ENCODE measurements at regions not wholly inside any gene's neighbourhood (a gene's known extent, or its start where the extent isn't known, plus 50 kb on each side); places are given as distances from the start of the nearest gene placed in this dataset.
"Not testable (repeated sequence)": the region's sequence is repeated elsewhere in the genome, so short reads cannot be mapped to it uniquely, and the experiment has no call there.

GRCh38 chr5:110918683-110919082, 152.8 kb upstream of the TSLP start:
- DNase-seq (ENCODE audit: low spot score) = no peak

- DNase-seq (ENCODE audit: low spot score) = no peak
These were observed 147.5 kb upstream of the TSLP start for GRCh38 chr5:110923971-110924370.

- DNase-seq (ENCODE audit: low spot score) = no peak
These were observed 146.1 kb upstream of the TSLP start for GRCh38 chr5:110925398-110925797.

GRCh38 chr5:110925916-110926315, 145.6 kb upstream of the TSLP start:
- no peak for DNase-seq (ENCODE audit: low spot score)

- DNase-seq (ENCODE audit: low spot score) = no peak
These were observed 138.6 kb upstream of the TSLP start for GRCh38 chr5:110932755-110933488.

- DNase-seq (ENCODE audit: low spot score) = peak; percentile 2
These were observed 131.4 kb upstream of the TSLP start for GRCh38 chr5:110940136-110940535.

GRCh38 chr5:110945874-110946436, 125.6 kb upstream of the TSLP start:
- DNase-seq (ENCODE audit: low spot score) = peak; percentile 1

- peak; percentile 74 for DNase-seq (ENCODE audit: low spot score)
These were observed 120.1 kb upstream of the TSLP start for GRCh38 chr5:110951373-110951791.

- no peak for DNase-seq (ENCODE audit: low spot score)
These were observed 115.1 kb upstream of the TSLP start for GRCh38 chr5:110956280-110956912.

- no peak for DNase-seq (ENCODE audit: low spot score)
These were observed 114.3 kb upstream of the TSLP start for GRCh38 chr5:110956913-110957813.

GRCh38 chr5:110957934-110958333, 113.6 kb upstream of the TSLP start:
- no peak for DNase-seq (ENCODE audit: low spot score)

GRCh38 chr5:110963495-110963894, 108.0 kb upstream of the TSLP start:
- no peak for DNase-seq (ENCODE audit: low spot score)

- DNase-seq (ENCODE audit: low spot score) = no peak
These were observed 105.5 kb upstream of the TSLP start for GRCh38 chr5:110965773-110966581.

GRCh38 chr5:110968246-110969005, 103.1 kb upstream of the TSLP start:
- DNase-seq (ENCODE audit: low spot score) = peak; percentile 10

GRCh38 chr5:110969502-110969901, 102.0 kb upstream of the TSLP start:
- no peak for DNase-seq (ENCODE audit: low spot score)

- no peak for DNase-seq (ENCODE audit: low spot score)
These were observed 98.0 kb upstream of the TSLP start for GRCh38 chr5:110973510-110973909.

GRCh38 chr5:110977915-110978314, 93.6 kb upstream of the TSLP start:
- no peak for DNase-seq (ENCODE audit: low spot score)

- DNase-seq (ENCODE audit: low spot score) = not testable (repeated sequence)
These were observed 85.6 kb upstream of the TSLP start for GRCh38 chr5:110985882-110986281.

GRCh38 chr5:110987573-110987972, 83.9 kb upstream of the TSLP start:
- not testable (repeated sequence) for DNase-seq (ENCODE audit: low spot score)

GRCh38 chr5:110996742-110997141, 74.8 kb upstream of the TSLP start:
- DNase-seq (ENCODE audit: low spot score) = no peak

GRCh38 chr5:111002036-111002435, 69.5 kb upstream of the TSLP start:
- DNase-seq (ENCODE audit: low spot score) = no peak

Data from kidney tubule cell (primary cell).